OCI-LY7 (cell line): ENCODE measurements at regions not wholly inside any gene's neighbourhood (a gene's known extent, or its start where the extent isn't known, plus 50 kb on each side); places are given as distances from the start of the nearest gene placed in this dataset.

Experiments
- BruUV-seq: library from RNA; stranded (reverse); fragments of 400-500 nt; replicated peaks from 2 replicates; lab custom pipeline; 2021; lab: Mats Ljungman, UMichigan
- CTCF ChIA-PET: fragments of 300-600 bp; sonication (Branson Sonifier 250); formaldehyde crosslinking; loops from one replicate; lab custom pipeline; 2022; ENCODE audit warnings: antibody characterized with exemption; ENCODE audit not compliant: unreplicated experiment; lab: Charles Lee
- POLR2A ChIA-PET: fragments of 300-600 bp; sonication (Branson Sonifier 250); formaldehyde crosslinking; loops from one replicate; lab custom pipeline; 2022; ENCODE audit warnings: antibody characterized with exemption; lab: Charles Lee
- DNase-seq: peaks from one replicate; pipeline ENCODE4 v3.0.0-alpha.2; 2015; ENCODE audit warnings: low spot score
- H2AFZ ChIP-seq: fragments of 200-600 bp; sonication (generic), shearing (Covaris generic); 2 replicates; pipeline ENCODE4 v1.6.1; 2014; ENCODE audit warnings: mild to moderate bottlenecking, antibody characterized with exemption, low read length, moderate library complexity
- H3K27ac ChIP-seq: fragments of 200-600 bp; sonication (generic); 2 replicates; pipeline ENCODE4 v1.5.1; 2014; ENCODE audit warnings: mixed run types, low read depth, mild to moderate bottlenecking, moderate library complexity, low read length, inconsistent platforms; ENCODE audit not compliant: poor library complexity, severe bottlenecking
- H3K36me3 ChIP-seq: fragments of 200-600 bp; sonication (generic); 2 replicates; pipeline ENCODE4 v1.6.1; 2014; ENCODE audit warnings: mild to moderate bottlenecking, antibody characterized with exemption, low read length, moderate library complexity, mixed read lengths; ENCODE audit not compliant: insufficient read depth
- H3K4me1 ChIP-seq: fragments of 200-600 bp; sonication (generic); 2 replicates; pipeline ENCODE4 v1.5.1; 2014; ENCODE audit warnings: mild to moderate bottlenecking, low read length; ENCODE audit not compliant: insufficient read depth, poor library complexity, severe bottlenecking
- H3K4me2 ChIP-seq: fragments of 200-600 bp; sonication (generic); 2 replicates; pipeline ENCODE4 v1.6.1; 2014; ENCODE audit warnings: mild to moderate bottlenecking, low read length
- H3K4me3 ChIP-seq: fragments of 200-600 bp; sonication (generic); 2 replicates; pipeline ENCODE4 v1.5.1; 2014; ENCODE audit warnings: mild to moderate bottlenecking, low read depth, low read length; ENCODE audit not compliant: poor library complexity, severe bottlenecking
- H3K79me2 ChIP-seq: fragments of 200-600 bp; sonication (generic); 2 replicates; pipeline ENCODE4 v1.6.1; 2016; ENCODE audit warnings: low read depth, mild to moderate bottlenecking, low read length, moderate library complexity, mixed read lengths; ENCODE audit not compliant: insufficient read depth
- H3K9me2 ChIP-seq: fragments of 200-600 bp; sonication (generic); 2 replicates; pipeline ENCODE4 v1.6.1; 2016; ENCODE audit warnings: mild to moderate bottlenecking, low read length, mixed read lengths; ENCODE audit not compliant: insufficient read depth
- H3K9me3 ChIP-seq: fragments of 200-600 bp; sonication (generic); 2 replicates; pipeline ENCODE4 v1.6.1; 2014; ENCODE audit warnings: mild to moderate bottlenecking, mixed run types, low read length, mixed read lengths
- H4K20me1 ChIP-seq: fragments of 200-600 bp; sonication (generic); 2 replicates; pipeline ENCODE4 v1.6.1; 2014; ENCODE audit warnings: mild to moderate bottlenecking, antibody characterized with exemption, low read length, moderate library complexity, mixed read lengths; ENCODE audit not compliant: insufficient read depth
- EZH2phosphoT487 ChIP-seq: fragments of 200-600 bp; sonication (generic); IDR thresholded peaks from 2 replicates; pipeline ENCODE4 v1.6.1; 2018; ENCODE audit warnings: low read depth, borderline replicate concordance, mild to moderate bottlenecking, mixed run types, antibody characterized with exemption, low read length, moderate library complexity, mixed read lengths
- intact Hi-C: fragments of 100-400 bp; cut with micrococcal nuclease; formaldehyde crosslinking; loops from one replicate; pipeline ENCODE4 v1.10.0; 2022; ENCODE audit not compliant: unreplicated experiment
- TF ChIP-seq, protein P1 (sequence below): fragments of 200-600 bp; sonication (generic); conservative IDR thresholded peaks from 2 replicates; pipeline ENCODE4 v1.5.1; 2014; ENCODE audit warnings: mild to moderate bottlenecking, antibody characterized with exemption, low read length, moderate library complexity, mixed read lengths

DNA sequence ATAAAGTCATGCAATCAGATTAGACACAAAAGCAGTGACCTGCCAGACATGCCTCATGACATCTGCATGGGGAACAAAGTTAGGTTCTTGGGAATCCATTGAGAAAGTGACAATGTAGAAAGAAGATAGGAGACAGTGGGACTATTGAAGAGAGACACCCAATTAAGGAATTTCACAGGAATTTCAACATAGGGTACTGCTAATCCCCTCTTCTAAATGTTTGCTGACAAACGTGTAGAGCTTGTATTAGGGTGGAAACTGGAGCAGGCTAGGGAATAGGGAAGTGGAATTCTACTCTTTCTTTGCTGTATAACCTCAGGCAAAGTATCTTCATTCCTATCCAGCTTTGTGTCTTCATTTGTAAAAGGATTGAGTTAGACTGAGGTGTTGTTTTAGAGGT, 409.4 kb upstream of the SASH1 start:
- no peak overlapping the region for H2AFZ ChIP-seq
- no peaks in the 10 kb centered on the region for H3K9me2 ChIP-seq
- no peaks in the 10 kb centered on the region for H3K79me2 ChIP-seq
- no peaks in the 10 kb centered on the region for H3K4me1 ChIP-seq
- H3K9me3 ChIP-seq: no peaks in the 10 kb centered on the region
- CTCF ChIA-PET: no interaction called here
- H3K27ac ChIP-seq: no peak overlapping the region
- intact Hi-C loops: no loop called here
- TF ChIP-seq EZH2phosphoT487: no peak
- TF ChIP-seq, protein P1, sequence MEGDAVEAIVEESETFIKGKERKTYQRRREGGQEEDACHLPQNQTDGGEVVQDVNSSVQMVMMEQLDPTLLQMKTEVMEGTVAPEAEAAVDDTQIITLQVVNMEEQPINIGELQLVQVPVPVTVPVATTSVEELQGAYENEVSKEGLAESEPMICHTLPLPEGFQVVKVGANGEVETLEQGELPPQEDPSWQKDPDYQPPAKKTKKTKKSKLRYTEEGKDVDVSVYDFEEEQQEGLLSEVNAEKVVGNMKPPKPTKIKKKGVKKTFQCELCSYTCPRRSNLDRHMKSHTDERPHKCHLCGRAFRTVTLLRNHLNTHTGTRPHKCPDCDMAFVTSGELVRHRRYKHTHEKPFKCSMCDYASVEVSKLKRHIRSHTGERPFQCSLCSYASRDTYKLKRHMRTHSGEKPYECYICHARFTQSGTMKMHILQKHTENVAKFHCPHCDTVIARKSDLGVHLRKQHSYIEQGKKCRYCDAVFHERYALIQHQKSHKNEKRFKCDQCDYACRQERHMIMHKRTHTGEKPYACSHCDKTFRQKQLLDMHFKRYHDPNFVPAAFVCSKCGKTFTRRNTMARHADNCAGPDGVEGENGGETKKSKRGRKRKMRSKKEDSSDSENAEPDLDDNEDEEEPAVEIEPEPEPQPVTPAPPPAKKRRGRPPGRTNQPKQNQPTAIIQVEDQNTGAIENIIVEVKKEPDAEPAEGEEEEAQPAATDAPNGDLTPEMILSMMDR: no peak
- no peaks in the 10 kb centered on the region for H3K36me3 ChIP-seq
- no peak overlapping the region for H3K4me2 ChIP-seq
- POLR2A ChIA-PET: interaction anchor here (1.4 to 1.6 kb wide), 2 partner anchors 9 to 10 kb away, joined by 3 to 4 read pairs; no protein-coding TSS in a partner anchor
- no peaks in the 10 kb centered on the region for H4K20me1 ChIP-seq
- no TSS peak for BruUV-seq
- DNase-seq: no peak
- H3K4me3 ChIP-seq: no peak overlapping the region

DNA sequence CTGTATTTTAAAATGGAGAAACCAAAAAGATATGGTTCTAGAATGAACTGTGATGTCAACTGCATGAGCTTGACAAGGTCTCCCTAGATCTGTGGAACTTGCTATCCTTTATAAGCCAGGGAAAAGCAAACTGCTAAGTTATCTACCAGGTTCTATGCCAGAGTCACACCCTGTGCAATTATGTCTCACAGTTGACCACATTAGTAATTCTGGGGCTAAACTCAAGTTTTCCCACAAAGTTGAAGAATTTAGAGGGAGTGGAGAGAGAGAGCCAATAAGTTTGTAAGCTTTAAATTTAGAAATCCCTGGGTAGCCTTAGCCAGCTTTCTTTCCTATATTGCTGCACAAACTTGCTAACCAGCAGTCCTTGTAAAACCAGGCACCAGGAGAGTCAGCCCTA, 407.0 kb upstream of the SASH1 start:
- Histone ChIP-seq H2AFZ (no peak overlapping the region), H3K9me2 (no peaks in the 10 kb centered on the region), H3K9me3 (no peaks in the 10 kb centered on the region), H3K4me3 (no peak overlapping the region), H3K27ac (no peak overlapping the region), H3K36me3 (no peaks in the 10 kb centered on the region), H4K20me1 (no peaks in the 10 kb centered on the region), H3K4me1 (no peaks in the 10 kb centered on the region), H3K79me2 (no peaks in the 10 kb centered on the region), H3K4me2 (no peak overlapping the region)
- ChIA-PET POLR2A (no interaction called here), CTCF (no interaction called here)
- intact Hi-C loops: no loop called here
- DNase-seq: no peak
- no TSS peak for BruUV-seq
- TF ChIP-seq EZH2phosphoT487: no peak
- TF ChIP-seq, protein P1: no peak

DNA sequence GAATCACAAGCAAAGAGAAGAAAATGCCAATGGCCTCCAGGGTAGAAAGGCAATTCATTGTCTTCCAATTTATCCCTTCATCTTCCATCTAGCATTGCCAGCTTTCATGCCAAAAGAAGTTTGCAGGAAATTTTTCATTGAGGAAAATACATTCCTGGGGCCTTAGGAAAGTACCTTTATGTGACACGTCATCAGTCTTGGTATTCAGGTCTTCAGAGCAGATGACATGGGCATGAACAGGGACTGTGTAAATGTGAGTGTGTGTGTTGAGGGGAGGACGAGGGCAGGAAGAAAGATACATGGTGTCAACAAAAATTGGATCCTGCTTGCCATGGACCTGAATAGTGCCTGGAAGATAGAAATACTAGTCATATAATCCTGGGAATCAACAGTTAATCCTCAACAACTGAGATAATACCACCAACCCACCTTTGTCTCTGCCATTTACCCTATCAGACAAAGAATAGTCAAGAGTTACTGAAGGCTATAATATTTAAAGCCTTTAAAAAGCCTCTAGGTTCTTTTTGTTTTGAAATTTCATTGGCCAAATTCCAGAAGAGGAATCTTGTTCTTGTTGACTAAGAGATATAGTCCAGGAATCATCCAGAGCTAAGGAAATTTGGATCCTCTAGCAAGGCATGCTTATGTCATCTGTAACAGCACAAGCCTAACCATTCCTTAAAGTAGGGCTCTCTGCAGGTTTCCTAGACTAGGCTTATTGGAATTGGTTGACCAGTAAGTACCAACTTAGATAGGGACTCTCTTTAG, 405.8 kb upstream of the SASH1 start:
- no peak overlapping the region for H2AFZ ChIP-seq
- POLR2A ChIA-PET: interaction anchor here (0.6 kb wide), 1 partner anchor 1358 kb away, joined by 4 read pairs; no protein-coding TSS in a partner anchor
- no peak for DNase-seq
- CTCF ChIA-PET: no interaction called here
- no peaks in the 10 kb centered on the region for H4K20me1 ChIP-seq
- H3K27ac ChIP-seq: no peak overlapping the region
- H3K36me3 ChIP-seq: no peaks in the 10 kb centered on the region
- BruUV-seq: no TSS peak
- H3K4me1 ChIP-seq: no peaks in the 10 kb centered on the region
- H3K9me2 ChIP-seq: no peaks in the 10 kb centered on the region
- intact Hi-C loops: no loop called here
- TF ChIP-seq EZH2phosphoT487: no peak
- TF ChIP-seq, protein P1: no peak
- no peaks in the 10 kb centered on the region for H3K79me2 ChIP-seq
- H3K9me3 ChIP-seq: no peaks in the 10 kb centered on the region
- no peak overlapping the region for H3K4me3 ChIP-seq
- no peak overlapping the region for H3K4me2 ChIP-seq
